GM23338 (cell line): ENCODE measurements at regions not wholly inside any gene's neighbourhood (a gene's known extent, or its start where the extent isn't known, plus 50 kb on each side); places are given as distances from the start of the nearest gene placed in this dataset.
"Not testable (repeated sequence)": the region's sequence is repeated elsewhere in the genome, so short reads cannot be mapped to it uniquely, and the experiment has no call there.

Source experiments
- CREB1 ChIP-seq: fragments of 250-450 bp; sonication (Bioruptor Pico); IDR thresholded peaks from 2 replicates; pipeline ENCODE4 v1.5.0; 2020; ENCODE audit warnings: low read depth, mild to moderate bottlenecking, moderate library complexity
- EZH2 ChIP-seq: fragments of 200-600 bp; sonication (generic); IDR thresholded peaks from one replicate; pipeline ENCODE4 v1.8.0; 2017; ENCODE audit warnings: antibody characterized with exemption, mild to moderate bottlenecking, low read depth; ENCODE audit not compliant: unreplicated experiment
- POLR2AphosphoS5 ChIP-seq: IDR thresholded peaks from 2 replicates; pipeline ENCODE4 v1.6.1; 2016; ENCODE audit warnings: antibody characterized with exemption, low read depth
- TF ChIP-seq, protein P1 (sequence below), 2 experiments: fragments of 200-600 bp in 1 of 2; sonication (generic) in 1 of 2; conservative IDR thresholded peaks; 2 replicates each; pipeline versions ENCODE4 v1.5.1 to v1.6.1; 2016 to 2017; ENCODE audit warnings: antibody characterized with exemption in 2 of 2, low read depth in 2 of 2, mild to moderate bottlenecking in 2 of 2, moderate library complexity in 1 of 2
- TF ChIP-seq, protein P2 (sequence below): IDR thresholded peaks from one replicate; pipeline ENCODE4 v1.6.1; 2018; ENCODE audit warnings: antibody characterized with exemption; ENCODE audit not compliant: unreplicated experiment

DNA sequence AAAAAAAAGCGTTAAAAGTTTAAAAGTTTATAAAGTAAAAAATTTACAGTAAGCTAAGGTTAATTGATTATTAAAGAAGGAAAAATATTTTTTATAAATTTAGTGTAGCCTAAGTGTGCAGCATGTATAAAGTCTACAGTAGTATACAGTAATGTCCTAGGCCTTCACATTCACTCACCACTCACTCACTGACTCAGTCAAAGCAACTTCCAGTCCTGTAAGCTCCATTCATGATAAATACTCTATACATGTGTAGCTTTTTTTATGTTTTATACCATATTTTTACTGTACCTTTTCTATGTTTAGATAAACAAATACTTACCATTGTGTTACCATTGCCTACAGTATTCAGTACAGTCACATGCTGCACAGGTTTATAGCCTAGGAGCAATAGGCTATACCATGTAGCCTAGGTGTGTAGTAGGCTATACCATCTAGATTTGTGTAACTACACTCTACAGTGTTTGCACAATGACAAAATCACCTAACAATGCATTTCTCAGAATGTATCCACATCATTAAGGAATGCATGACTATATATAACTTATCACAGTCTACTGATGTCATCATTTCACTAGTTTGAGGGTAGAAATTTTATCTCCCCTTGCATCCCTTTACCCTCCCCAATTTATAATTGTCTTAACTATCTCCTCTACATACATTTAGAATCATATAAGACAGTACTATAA is 158.4 kb upstream of the USP9X start:
- TF ChIP-seq, protein P1, sequence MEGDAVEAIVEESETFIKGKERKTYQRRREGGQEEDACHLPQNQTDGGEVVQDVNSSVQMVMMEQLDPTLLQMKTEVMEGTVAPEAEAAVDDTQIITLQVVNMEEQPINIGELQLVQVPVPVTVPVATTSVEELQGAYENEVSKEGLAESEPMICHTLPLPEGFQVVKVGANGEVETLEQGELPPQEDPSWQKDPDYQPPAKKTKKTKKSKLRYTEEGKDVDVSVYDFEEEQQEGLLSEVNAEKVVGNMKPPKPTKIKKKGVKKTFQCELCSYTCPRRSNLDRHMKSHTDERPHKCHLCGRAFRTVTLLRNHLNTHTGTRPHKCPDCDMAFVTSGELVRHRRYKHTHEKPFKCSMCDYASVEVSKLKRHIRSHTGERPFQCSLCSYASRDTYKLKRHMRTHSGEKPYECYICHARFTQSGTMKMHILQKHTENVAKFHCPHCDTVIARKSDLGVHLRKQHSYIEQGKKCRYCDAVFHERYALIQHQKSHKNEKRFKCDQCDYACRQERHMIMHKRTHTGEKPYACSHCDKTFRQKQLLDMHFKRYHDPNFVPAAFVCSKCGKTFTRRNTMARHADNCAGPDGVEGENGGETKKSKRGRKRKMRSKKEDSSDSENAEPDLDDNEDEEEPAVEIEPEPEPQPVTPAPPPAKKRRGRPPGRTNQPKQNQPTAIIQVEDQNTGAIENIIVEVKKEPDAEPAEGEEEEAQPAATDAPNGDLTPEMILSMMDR (conservative IDR thresholded peaks at IDR 0.05; ENCODE audit: low read depth in 2 of 2): not testable (repeated sequence)
- TF ChIP-seq EZH2; POLR2AphosphoS5; CREB1 (CRISPR knock-in tag): not testable (repeated sequence)
- TF ChIP-seq, protein P2, sequence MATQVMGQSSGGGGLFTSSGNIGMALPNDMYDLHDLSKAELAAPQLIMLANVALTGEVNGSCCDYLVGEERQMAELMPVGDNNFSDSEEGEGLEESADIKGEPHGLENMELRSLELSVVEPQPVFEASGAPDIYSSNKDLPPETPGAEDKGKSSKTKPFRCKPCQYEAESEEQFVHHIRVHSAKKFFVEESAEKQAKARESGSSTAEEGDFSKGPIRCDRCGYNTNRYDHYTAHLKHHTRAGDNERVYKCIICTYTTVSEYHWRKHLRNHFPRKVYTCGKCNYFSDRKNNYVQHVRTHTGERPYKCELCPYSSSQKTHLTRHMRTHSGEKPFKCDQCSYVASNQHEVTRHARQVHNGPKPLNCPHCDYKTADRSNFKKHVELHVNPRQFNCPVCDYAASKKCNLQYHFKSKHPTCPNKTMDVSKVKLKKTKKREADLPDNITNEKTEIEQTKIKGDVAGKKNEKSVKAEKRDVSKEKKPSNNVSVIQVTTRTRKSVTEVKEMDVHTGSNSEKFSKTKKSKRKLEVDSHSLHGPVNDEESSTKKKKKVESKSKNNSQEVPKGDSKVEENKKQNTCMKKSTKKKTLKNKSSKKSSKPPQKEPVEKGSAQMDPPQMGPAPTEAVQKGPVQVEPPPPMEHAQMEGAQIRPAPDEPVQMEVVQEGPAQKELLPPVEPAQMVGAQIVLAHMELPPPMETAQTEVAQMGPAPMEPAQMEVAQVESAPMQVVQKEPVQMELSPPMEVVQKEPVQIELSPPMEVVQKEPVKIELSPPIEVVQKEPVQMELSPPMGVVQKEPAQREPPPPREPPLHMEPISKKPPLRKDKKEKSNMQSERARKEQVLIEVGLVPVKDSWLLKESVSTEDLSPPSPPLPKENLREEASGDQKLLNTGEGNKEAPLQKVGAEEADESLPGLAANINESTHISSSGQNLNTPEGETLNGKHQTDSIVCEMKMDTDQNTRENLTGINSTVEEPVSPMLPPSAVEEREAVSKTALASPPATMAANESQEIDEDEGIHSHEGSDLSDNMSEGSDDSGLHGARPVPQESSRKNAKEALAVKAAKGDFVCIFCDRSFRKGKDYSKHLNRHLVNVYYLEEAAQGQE: not testable (repeated sequence)
